HG02678 (cell line): ENCODE measurements at regions not wholly inside any gene's neighbourhood (a gene's known extent, or its start where the extent isn't known, plus 50 kb on each side); places are given as distances from the start of the nearest gene placed in this dataset.
A peak's percentile ranks its signal among the peaks of the same experiment; 100 is the strongest.

ENCODE experiments used
- ATAC-seq: cut with Tn5 transposase; IDR thresholded peaks from one replicate; pipeline ENCODE4 v1.9.1; 2021; ENCODE audit warnings: mild to moderate bottlenecking, moderate library complexity; ENCODE audit not compliant: unreplicated experiment

- ATAC-seq, result no peak
Measured at GRCh38 chr9:91120200-91120599, 241.5 kb downstream of the AUH start.

- ATAC-seq, result no peak
Measured at GRCh38 chr9:91122755-91123154, 239.0 kb downstream of the AUH start.

- no peak for ATAC-seq
Measured at GRCh38 chr9:91126761-91127445, 234.8 kb downstream of the AUH start.

- ATAC-seq, result no peak
Measured at GRCh38 chr9:91127653-91128052, 234.1 kb downstream of the AUH start.

- ATAC-seq, result no peak
Measured at GRCh38 chr9:91130796-91131318, 230.9 kb downstream of the AUH start.

GRCh38 chr9:91131433-91131839 lies 230.3 kb downstream of the AUH start:
- ATAC-seq, result no peak

- ATAC-seq, result no peak
Measured at GRCh38 chr9:91132576-91133073, 229.1 kb downstream of the AUH start.

- ATAC-seq, result no peak
Measured at GRCh38 chr9:91134608-91135007, 227.1 kb downstream of the AUH start.

GRCh38 chr9:91137391-91137790 lies 224.3 kb downstream of the AUH start:
- no peak for ATAC-seq

- no peak for ATAC-seq
Measured at GRCh38 chr9:91138760-91139159, 223.0 kb downstream of the AUH start.

- no peak for ATAC-seq
Measured at GRCh38 chr9:91141407-91141965, 220.2 kb downstream of the AUH start.

GRCh38 chr9:91143162-91143561 lies 218.6 kb downstream of the AUH start:
- no peak for ATAC-seq

- no peak for ATAC-seq
Measured at GRCh38 chr9:91143642-91144041, 218.1 kb downstream of the AUH start.

GRCh38 chr9:91144769-91145168 lies 216.9 kb downstream of the AUH start:
- ATAC-seq, result no peak

GRCh38 chr9:91145496-91145895 lies 216.2 kb downstream of the AUH start:
- no peak for ATAC-seq

- no peak for ATAC-seq
Measured at GRCh38 chr9:91146391-91147019, 215.2 kb downstream of the AUH start.

- ATAC-seq, result no peak
Measured at GRCh38 chr9:91147079-91147708, 214.5 kb downstream of the AUH start.

- ATAC-seq, result no peak
Measured at GRCh38 chr9:91148306-91148705, 213.4 kb downstream of the AUH start.

GRCh38 chr9:91150273-91150997 lies 211.3 kb downstream of the AUH start:
- ATAC-seq, result no peak

- ATAC-seq, result peak; percentile 78
Measured at GRCh38 chr9:91150998-91151717, 210.6 kb downstream of the AUH start.
